ENCODE measurements at regions not wholly inside any gene's neighbourhood (a gene's known extent, or its start where the extent isn't known, plus 50 kb on each side); places are given as distances from the start of the nearest gene placed in this dataset.
A peak's percentile ranks its signal among the peaks of the same experiment; 100 is the strongest.

DNA sequence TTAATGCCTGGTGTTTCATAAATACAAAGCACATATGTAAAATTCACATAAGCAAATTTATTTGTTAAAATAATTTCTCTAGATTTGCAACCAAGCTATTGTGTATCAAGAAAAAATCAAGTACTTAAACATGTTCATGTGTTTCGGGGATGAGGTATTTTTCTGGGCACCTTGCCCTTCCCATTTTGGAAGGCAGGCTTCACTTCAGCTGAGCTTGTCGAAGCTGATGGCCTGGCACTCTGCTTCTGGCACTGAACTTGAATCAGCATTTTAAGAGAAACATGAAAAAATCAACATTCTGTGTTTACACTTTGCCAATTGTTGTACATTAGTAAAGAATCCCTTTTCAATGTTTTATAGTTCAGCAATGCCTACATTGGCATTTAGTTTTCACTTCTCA, 179.1 kb upstream of the STEAP4 start:
- no peak for TF ChIP-seq CEBPB (IDR thresholded peaks at IDR 0.05)
- TF ChIP-seq FOXM1 (IDR thresholded peaks at IDR 0.05; ENCODE audit: borderline replicate concordance, low read depth): no peak
- TF ChIP-seq TEAD4 (IDR thresholded peaks at IDR 0.05): no peak
- TF ChIP-seq TCF12 (IDR thresholded peaks at IDR 0.05; ENCODE audit: low read depth): no peak
- TF ChIP-seq EGR1 (IDR thresholded peaks at IDR 0.05): no peak
- TF ChIP-seq, protein P1, sequence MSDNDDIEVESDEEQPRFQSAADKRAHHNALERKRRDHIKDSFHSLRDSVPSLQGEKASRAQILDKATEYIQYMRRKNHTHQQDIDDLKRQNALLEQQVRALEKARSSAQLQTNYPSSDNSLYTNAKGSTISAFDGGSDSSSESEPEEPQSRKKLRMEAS (IDR thresholded peaks at IDR 0.05): no peak
- TF ChIP-seq TAF1 (IDR thresholded peaks at IDR 0.05; ENCODE audit: low read depth): no peak
- TF ChIP-seq ZBTB7A (IDR thresholded peaks at IDR 0.05; ENCODE audit: low read depth): no peak
- no peak for TF ChIP-seq NFIC (IDR thresholded peaks at IDR 0.05)
- TF ChIP-seq RAD21 (IDR thresholded peaks at IDR 0.05; ENCODE audit: low read depth): no peak
- no peak for TF ChIP-seq EP300 (IDR thresholded peaks at IDR 0.05; ENCODE audit: borderline replicate concordance)
- TF ChIP-seq CREB1 (IDR thresholded peaks at IDR 0.05; ENCODE audit: low read depth): no peak

DNA sequence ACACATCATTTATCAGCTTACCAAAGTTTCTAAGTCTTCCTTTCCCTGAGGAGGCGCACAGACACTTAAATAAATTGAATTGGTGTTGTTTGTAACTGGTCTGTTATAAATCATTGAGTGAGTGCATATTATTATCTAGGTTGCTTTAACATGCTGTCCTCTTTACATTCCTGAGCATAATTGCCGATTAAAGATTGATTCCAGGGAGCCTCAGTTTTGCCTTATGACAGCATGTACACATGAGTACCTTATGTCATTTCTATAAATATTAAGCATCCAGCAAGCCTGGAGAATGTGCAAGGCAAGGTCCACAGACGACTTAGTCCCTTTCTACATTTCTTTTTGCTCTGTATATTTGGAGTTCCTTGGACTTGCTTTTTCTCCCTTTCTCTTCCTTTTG, 177.9 kb upstream of the STEAP4 start:
- no peak for TF ChIP-seq TEAD4 (IDR thresholded peaks at IDR 0.05)

DNA sequence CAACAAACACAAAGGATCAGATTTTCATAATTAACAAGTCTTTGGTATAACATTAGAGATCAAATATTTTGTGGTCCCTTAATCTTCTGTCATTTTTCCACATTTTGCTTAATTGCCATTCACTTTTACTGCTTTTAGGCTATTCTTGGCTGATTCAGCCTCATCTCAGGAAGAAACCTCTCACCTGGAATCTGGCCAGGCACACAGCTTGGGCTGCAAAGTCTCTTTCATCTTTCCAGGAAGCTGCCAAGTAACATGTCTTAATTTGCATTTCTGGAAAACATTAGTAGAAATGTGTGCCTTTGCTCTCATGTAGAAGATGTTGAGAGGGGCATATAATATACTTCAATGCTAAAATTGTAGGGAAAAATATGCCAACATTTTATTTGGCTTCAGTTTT, 174.2 kb upstream of the STEAP4 start:
- TF ChIP-seq FOXM1 (IDR thresholded peaks at IDR 0.05; ENCODE audit: borderline replicate concordance, low read depth) (no peak), NFIC (IDR thresholded peaks at IDR 0.05) (0 out of 2 replicates have a peak, but pooled peaks have one; percentile 13), YY1 (IDR thresholded peaks at IDR 0.05; ENCODE audit: low read depth) (no peak)

DNA sequence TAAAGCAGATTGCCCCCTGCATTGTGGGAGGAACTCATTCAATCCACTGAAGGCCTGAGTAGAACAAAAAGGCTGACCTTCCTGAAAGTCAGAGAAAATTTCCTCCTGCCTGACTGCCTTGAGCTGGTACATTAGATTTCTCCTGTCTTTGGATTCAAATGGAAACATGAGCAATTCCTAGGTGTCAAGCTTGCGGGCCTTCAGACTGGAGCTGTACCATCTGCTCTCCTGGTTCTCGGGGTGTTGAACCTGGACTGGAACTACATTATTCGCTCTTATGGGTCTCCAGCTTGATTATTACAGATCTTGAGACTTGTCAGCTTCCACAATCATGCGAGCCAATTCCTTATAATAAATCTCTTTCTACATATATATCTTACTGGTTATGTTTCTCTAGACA, 173.6 kb upstream of the STEAP4 start:
- TF ChIP-seq TEAD4 (IDR thresholded peaks at IDR 0.05): no peak
- TF ChIP-seq RAD21 (IDR thresholded peaks at IDR 0.05; ENCODE audit: low read depth): no peak
- TF ChIP-seq FOXM1 (IDR thresholded peaks at IDR 0.05; ENCODE audit: borderline replicate concordance, low read depth): no peak
- TF ChIP-seq YY1 (IDR thresholded peaks at IDR 0.05; ENCODE audit: low read depth): no peak
- TF ChIP-seq, protein P2, sequence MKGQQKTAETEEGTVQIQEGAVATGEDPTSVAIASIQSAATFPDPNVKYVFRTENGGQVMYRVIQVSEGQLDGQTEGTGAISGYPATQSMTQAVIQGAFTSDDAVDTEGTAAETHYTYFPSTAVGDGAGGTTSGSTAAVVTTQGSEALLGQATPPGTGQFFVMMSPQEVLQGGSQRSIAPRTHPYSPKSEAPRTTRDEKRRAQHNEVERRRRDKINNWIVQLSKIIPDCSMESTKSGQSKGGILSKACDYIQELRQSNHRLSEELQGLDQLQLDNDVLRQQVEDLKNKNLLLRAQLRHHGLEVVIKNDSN (IDR thresholded peaks at IDR 0.05): no peak
- no peak for TF ChIP-seq EP300 (IDR thresholded peaks at IDR 0.05; ENCODE audit: borderline replicate concordance)
- no peak for TF ChIP-seq CEBPB (IDR thresholded peaks at IDR 0.05)
- TF ChIP-seq ZBTB7A (IDR thresholded peaks at IDR 0.05; ENCODE audit: low read depth): no peak

DNA sequence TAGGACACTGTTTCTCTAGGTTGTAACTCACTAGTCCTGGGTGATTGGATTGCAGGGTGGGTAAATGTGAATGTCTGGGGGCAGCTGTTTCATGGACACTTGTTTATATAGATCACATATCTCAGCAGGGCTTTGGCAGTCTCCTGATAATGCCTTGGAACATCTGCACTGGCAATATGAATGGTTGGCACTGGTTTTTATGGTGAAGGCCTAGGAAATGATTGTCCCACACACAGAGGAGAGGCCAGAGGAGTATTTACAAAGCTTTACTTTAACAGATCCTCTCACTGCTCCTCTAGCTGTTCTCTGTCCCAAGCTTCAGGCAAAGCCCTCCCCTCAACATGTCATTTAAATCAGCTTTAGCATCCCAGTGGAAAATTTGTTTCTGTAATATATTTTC, 171.3 kb upstream of the STEAP4 start:
- TF ChIP-seq RAD21 (IDR thresholded peaks at IDR 0.05; ENCODE audit: low read depth): no peak
- no peak for TF ChIP-seq FOXM1 (IDR thresholded peaks at IDR 0.05; ENCODE audit: borderline replicate concordance, low read depth)
- TF ChIP-seq, protein P3, sequence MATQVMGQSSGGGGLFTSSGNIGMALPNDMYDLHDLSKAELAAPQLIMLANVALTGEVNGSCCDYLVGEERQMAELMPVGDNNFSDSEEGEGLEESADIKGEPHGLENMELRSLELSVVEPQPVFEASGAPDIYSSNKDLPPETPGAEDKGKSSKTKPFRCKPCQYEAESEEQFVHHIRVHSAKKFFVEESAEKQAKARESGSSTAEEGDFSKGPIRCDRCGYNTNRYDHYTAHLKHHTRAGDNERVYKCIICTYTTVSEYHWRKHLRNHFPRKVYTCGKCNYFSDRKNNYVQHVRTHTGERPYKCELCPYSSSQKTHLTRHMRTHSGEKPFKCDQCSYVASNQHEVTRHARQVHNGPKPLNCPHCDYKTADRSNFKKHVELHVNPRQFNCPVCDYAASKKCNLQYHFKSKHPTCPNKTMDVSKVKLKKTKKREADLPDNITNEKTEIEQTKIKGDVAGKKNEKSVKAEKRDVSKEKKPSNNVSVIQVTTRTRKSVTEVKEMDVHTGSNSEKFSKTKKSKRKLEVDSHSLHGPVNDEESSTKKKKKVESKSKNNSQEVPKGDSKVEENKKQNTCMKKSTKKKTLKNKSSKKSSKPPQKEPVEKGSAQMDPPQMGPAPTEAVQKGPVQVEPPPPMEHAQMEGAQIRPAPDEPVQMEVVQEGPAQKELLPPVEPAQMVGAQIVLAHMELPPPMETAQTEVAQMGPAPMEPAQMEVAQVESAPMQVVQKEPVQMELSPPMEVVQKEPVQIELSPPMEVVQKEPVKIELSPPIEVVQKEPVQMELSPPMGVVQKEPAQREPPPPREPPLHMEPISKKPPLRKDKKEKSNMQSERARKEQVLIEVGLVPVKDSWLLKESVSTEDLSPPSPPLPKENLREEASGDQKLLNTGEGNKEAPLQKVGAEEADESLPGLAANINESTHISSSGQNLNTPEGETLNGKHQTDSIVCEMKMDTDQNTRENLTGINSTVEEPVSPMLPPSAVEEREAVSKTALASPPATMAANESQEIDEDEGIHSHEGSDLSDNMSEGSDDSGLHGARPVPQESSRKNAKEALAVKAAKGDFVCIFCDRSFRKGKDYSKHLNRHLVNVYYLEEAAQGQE (IDR thresholded peaks at IDR 0.05; ENCODE audit: low read depth): no peak
- TF ChIP-seq TAF1 (IDR thresholded peaks at IDR 0.05; ENCODE audit: low read depth): no peak
- no peak for TF ChIP-seq EGR1 (IDR thresholded peaks at IDR 0.05)

DNA sequence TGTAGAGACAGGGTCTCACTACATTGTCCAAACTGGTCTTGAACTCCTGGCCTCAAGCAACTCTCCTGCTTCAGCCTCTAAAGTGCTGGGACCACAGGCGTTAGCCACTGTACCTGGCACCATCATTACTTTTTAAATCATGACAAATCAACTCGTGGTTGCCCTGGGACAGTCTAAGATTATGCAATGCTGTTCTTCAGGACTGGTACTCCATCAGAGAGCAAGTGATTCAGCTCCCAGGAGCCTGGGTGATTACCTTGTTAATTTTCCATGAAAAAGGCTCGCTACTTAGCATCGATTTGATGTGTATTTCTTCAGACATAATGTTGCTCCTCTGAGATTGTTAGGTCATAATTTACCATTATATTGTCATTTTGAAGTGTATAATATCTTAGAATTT, 158.9 kb upstream of the STEAP4 start:
- TF ChIP-seq CEBPB (IDR thresholded peaks at IDR 0.05) (no peak), YY1 (IDR thresholded peaks at IDR 0.05; ENCODE audit: low read depth) (no peak), EP300 (IDR thresholded peaks at IDR 0.05; ENCODE audit: borderline replicate concordance) (no peak), CREB1 (IDR thresholded peaks at IDR 0.05; ENCODE audit: low read depth) (no peak), EGR1 (IDR thresholded peaks at IDR 0.05) (no peak), FOXM1 (IDR thresholded peaks at IDR 0.05; ENCODE audit: borderline replicate concordance, low read depth) (no peak), TAF1 (IDR thresholded peaks at IDR 0.05; ENCODE audit: low read depth) (no peak), TEAD4 (IDR thresholded peaks at IDR 0.05) (no peak), TCF12 (IDR thresholded peaks at IDR 0.05; ENCODE audit: low read depth) (no peak), RAD21 (IDR thresholded peaks at IDR 0.05; ENCODE audit: low read depth) (no peak), NFIC (IDR thresholded peaks at IDR 0.05) (no peak), ZBTB7A (IDR thresholded peaks at IDR 0.05; ENCODE audit: low read depth) (no peak)
- TF ChIP-seq, protein P2 (IDR thresholded peaks at IDR 0.05): no peak
- TF ChIP-seq, protein P1 (IDR thresholded peaks at IDR 0.05): no peak
- TF ChIP-seq, protein P3 (IDR thresholded peaks at IDR 0.05; ENCODE audit: low read depth): no peak

DNA sequence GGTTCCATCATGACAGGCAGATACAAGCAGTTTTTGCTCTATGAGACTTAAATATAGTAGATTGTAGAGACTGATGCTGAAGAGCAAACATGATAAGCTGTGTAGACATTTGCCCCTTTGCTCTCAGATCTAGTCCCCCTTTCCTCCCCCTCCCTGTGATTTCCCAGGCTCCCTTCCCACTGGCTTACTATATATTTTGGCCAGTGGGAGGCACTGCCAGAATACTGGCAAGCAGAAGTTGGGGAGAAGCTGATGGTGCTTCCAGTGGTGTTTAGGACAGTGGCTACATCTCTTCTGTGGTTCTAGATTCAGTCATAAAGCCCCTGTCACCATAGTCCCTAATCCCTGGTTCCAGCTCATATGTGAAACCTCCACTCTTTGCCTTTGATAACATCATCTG, 156.1 kb upstream of the STEAP4 start:
- TF ChIP-seq EGR1 (IDR thresholded peaks at IDR 0.05): no peak
